Spleen (tissue), 7 donors: ENCODE measurements at regions not wholly inside any gene's neighbourhood (a gene's known extent, or its start where the extent isn't known, plus 50 kb on each side); places are given as distances from the start of the nearest gene placed in this dataset.

ENCODE experiments used
- POLR2A ChIP-seq, 3 donors: fragments of 450-650 bp; IDR thresholded peaks; one replicate each; pipeline ENCODE4 v1.5.1; 2017; ENCODE audit warnings: antibody characterized with exemption in 3 of 3, mild to moderate bottlenecking in 1 of 3
- POLR2AphosphoS5 ChIP-seq, 3 donors: sonication (generic); formaldehyde crosslinking; IDR thresholded peaks; one replicate each; pipeline ENCODE4 v1.5.1; 2017; ENCODE audit warnings: antibody characterized with exemption in 3 of 3
- TF ChIP-seq, protein P1 (sequence below), 11 experiments: fragments of 200-600 bp in 7 of 11; fragments of 450-650 bp in 4 of 11; sonication (generic) in 4 of 11; IDR thresholded peaks in 8 of 11; conservative IDR thresholded peaks in 3 of 11; 1 replicate in 7 of 11; 2 replicates in 4 of 11; pipeline versions ENCODE4 v1.4.0 to v1.8.0; 2016 to 2021; ENCODE audit warnings: antibody characterized with exemption in 11 of 11, inconsistent platforms in 4 of 11, mild to moderate bottlenecking in 1 of 11
- donor health status: DM: no; HTN: no; CAD: no; lungs with moderate emphysema.
- donor health status: DM: no; HTN: no; CAD: no.
- donor health status: DM: no; HTN: no; CAD: no.

- TF ChIP-seq, protein P1, sequence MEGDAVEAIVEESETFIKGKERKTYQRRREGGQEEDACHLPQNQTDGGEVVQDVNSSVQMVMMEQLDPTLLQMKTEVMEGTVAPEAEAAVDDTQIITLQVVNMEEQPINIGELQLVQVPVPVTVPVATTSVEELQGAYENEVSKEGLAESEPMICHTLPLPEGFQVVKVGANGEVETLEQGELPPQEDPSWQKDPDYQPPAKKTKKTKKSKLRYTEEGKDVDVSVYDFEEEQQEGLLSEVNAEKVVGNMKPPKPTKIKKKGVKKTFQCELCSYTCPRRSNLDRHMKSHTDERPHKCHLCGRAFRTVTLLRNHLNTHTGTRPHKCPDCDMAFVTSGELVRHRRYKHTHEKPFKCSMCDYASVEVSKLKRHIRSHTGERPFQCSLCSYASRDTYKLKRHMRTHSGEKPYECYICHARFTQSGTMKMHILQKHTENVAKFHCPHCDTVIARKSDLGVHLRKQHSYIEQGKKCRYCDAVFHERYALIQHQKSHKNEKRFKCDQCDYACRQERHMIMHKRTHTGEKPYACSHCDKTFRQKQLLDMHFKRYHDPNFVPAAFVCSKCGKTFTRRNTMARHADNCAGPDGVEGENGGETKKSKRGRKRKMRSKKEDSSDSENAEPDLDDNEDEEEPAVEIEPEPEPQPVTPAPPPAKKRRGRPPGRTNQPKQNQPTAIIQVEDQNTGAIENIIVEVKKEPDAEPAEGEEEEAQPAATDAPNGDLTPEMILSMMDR (IDR thresholded peaks at IDR 0.05 in 8 of 11, conservative IDR thresholded peaks at IDR 0.05 in 3 of 11), result no peak
- TF ChIP-seq POLR2A (IDR thresholded peaks at IDR 0.05) (no peak), POLR2AphosphoS5 (IDR thresholded peaks at IDR 0.05) (no peak)
These were observed 53.5 kb upstream of the CHODL start for GRCh38 chr21:18191139-18191538.
